Astrocyte (in vitro differentiated cells and primary cell): ENCODE measurements at regions not wholly inside any gene's neighbourhood (a gene's known extent, or its start where the extent isn't known, plus 50 kb on each side); places are given as distances from the start of the nearest gene placed in this dataset.

Experiments used
- DNase-seq: peaks from one replicate; pipeline ENCODE4 v3.0.0-alpha.2; 2010; ENCODE audit warnings: low read depth
- FAIRE-seq: peaks from 2 replicates; lab custom pipeline; 2011; peaks lifted over from hg19 to GRCh38; lab: Jason Lieb, UNC
- H2AFZ ChIP-seq: 2 replicates; pipeline ENCODE4 v1.6.0; 2012; ENCODE audit warnings: low read depth, low read length, inconsistent platforms
- H3K27ac ChIP-seq: 2 replicates; pipeline ENCODE4 v1.5.1; 2011; ENCODE audit warnings: low read depth, low read length, inconsistent platforms
- H3K27me3 ChIP-seq: 2 replicates; pipeline ENCODE4 v1.6.0; 2011; ENCODE audit warnings: low read length, inconsistent platforms; ENCODE audit not compliant: insufficient read depth
- H3K36me3 ChIP-seq: 2 replicates; pipeline ENCODE4 v1.5.1; 2011; ENCODE audit warnings: low read length, inconsistent platforms; ENCODE audit not compliant: insufficient read depth
- H3K4me1 ChIP-seq: 2 replicates; pipeline ENCODE4 v1.5.1; 2011; ENCODE audit warnings: low read length, inconsistent platforms; ENCODE audit not compliant: insufficient read depth
- H3K4me2 ChIP-seq: 2 replicates; pipeline ENCODE4 v1.6.0; 2012; ENCODE audit warnings: low read length, inconsistent platforms
- H3K4me3 ChIP-seq: 2 replicates; pipeline ENCODE4 v1.5.1; 2011; ENCODE audit warnings: low read depth, mild to moderate bottlenecking, low read length, inconsistent platforms; ENCODE audit not compliant: insufficient read depth
- H3K79me2 ChIP-seq: 2 replicates; pipeline ENCODE4 v1.6.0; 2012; ENCODE audit warnings: mild to moderate bottlenecking, low read length, inconsistent platforms; ENCODE audit not compliant: insufficient read depth
- H3K9ac ChIP-seq: 2 replicates; pipeline ENCODE4 v1.6.0; 2012; ENCODE audit warnings: mild to moderate bottlenecking, low read length, inconsistent platforms
- H3K9me3 ChIP-seq: 2 replicates; pipeline ENCODE4 v1.5.1; 2012; ENCODE audit warnings: low read depth, mild to moderate bottlenecking, low read length, inconsistent platforms; ENCODE audit not compliant: insufficient read depth
- H4K20me1 ChIP-seq: 2 replicates; pipeline ENCODE4 v1.6.0; 2012; ENCODE audit warnings: low read length, inconsistent platforms; ENCODE audit not compliant: insufficient read depth
- H3K27ac Mint-ChIP-seq: one replicate; pipeline ENCODE4 v1.8.0; 2021; ENCODE audit warnings: mild to moderate bottlenecking, mixed read lengths; ENCODE audit not compliant: unreplicated experiment
- H3K27me3 Mint-ChIP-seq: one replicate; pipeline ENCODE4 v1.8.0; 2021; ENCODE audit warnings: low read depth, mixed read lengths; ENCODE audit not compliant: unreplicated experiment
- H3K36me3 Mint-ChIP-seq: one replicate; pipeline ENCODE4 v1.8.0; 2021; ENCODE audit warnings: low read depth, mixed read lengths; ENCODE audit not compliant: unreplicated experiment
- H3K4me1 Mint-ChIP-seq: one replicate; pipeline ENCODE4 v1.8.0; 2021; ENCODE audit warnings: low read depth, mixed read lengths; ENCODE audit not compliant: unreplicated experiment
- H3K4me3 Mint-ChIP-seq: one replicate; pipeline ENCODE4 v1.8.0; 2021; ENCODE audit warnings: mild to moderate bottlenecking, moderate library complexity, mixed read lengths; ENCODE audit not compliant: unreplicated experiment
- H3K9me3 Mint-ChIP-seq: one replicate; pipeline ENCODE4 v1.8.0; 2021; ENCODE audit warnings: mild to moderate bottlenecking, mixed read lengths; ENCODE audit not compliant: unreplicated experiment
- EZH2 ChIP-seq: IDR thresholded peaks from 2 replicates; pipeline ENCODE4 v1.6.1; 2012; ENCODE audit warnings: mild to moderate bottlenecking, low read length, inconsistent platforms; ENCODE audit not compliant: insufficient read depth
- TF ChIP-seq, protein P1 (sequence below): IDR thresholded peaks from 2 replicates; pipeline ENCODE4 v1.5.1; 2011; ENCODE audit warnings: low read depth, mild to moderate bottlenecking, inconsistent platforms, low read length, moderate library complexity; ENCODE audit not compliant: insufficient read depth

DNA sequence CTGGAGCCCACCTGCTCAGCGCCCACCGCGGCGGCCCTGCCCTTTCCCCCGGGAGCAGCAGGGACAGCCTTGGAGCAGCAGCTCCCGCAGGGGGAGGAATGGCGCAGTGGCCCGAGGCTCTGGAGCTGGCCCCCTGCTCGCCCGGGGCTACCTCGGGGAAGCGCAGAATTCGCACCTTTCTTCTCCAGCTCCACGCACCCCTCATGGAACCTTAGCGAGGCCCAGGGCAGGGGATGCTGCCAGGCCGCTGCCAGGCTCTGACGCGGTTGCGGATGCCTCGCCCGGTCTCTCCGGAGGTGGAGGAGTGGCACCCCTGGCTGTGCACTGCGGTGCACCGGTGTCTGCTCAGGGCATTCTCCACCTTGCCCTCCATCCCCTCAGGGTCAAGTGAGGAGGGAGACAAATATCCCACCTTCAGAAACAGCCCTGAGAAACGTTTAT, 84.9 kb upstream of the MKI67 start:
- H3K4me1 ChIP-seq: no peaks in the 10 kb centered on the region
- Mint-ChIP-seq H3K36me3 (no peaks in the 10 kb centered on the region), H3K4me3 (no peak overlapping the region), H3K4me1 (no peaks in the 10 kb centered on the region), H3K27me3 (peaks cover 29% of the 10 kb centered on the region), H3K9me3 (no peaks in the 10 kb centered on the region), H3K27ac (no peak overlapping the region)
- FAIRE-seq (no peak), DNase-seq (no peak)
- no peak overlapping the region for H3K4me3 ChIP-seq
- no peak overlapping the region for H3K9ac ChIP-seq
- H3K36me3 ChIP-seq: no peaks in the 10 kb centered on the region
- H3K4me2 ChIP-seq: no peak overlapping the region
- no peaks in the 10 kb centered on the region for H4K20me1 ChIP-seq
- TF ChIP-seq EZH2: no peak
- TF ChIP-seq, protein P1, sequence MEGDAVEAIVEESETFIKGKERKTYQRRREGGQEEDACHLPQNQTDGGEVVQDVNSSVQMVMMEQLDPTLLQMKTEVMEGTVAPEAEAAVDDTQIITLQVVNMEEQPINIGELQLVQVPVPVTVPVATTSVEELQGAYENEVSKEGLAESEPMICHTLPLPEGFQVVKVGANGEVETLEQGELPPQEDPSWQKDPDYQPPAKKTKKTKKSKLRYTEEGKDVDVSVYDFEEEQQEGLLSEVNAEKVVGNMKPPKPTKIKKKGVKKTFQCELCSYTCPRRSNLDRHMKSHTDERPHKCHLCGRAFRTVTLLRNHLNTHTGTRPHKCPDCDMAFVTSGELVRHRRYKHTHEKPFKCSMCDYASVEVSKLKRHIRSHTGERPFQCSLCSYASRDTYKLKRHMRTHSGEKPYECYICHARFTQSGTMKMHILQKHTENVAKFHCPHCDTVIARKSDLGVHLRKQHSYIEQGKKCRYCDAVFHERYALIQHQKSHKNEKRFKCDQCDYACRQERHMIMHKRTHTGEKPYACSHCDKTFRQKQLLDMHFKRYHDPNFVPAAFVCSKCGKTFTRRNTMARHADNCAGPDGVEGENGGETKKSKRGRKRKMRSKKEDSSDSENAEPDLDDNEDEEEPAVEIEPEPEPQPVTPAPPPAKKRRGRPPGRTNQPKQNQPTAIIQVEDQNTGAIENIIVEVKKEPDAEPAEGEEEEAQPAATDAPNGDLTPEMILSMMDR: no peak
- no peaks in the 10 kb centered on the region for H3K79me2 ChIP-seq
- no peaks in the 10 kb centered on the region for H3K27me3 ChIP-seq
- H3K9me3 ChIP-seq: no peaks in the 10 kb centered on the region
- H2AFZ ChIP-seq: peak overlapping the region; percentile 18
- H3K27ac ChIP-seq: no peak overlapping the region

DNA sequence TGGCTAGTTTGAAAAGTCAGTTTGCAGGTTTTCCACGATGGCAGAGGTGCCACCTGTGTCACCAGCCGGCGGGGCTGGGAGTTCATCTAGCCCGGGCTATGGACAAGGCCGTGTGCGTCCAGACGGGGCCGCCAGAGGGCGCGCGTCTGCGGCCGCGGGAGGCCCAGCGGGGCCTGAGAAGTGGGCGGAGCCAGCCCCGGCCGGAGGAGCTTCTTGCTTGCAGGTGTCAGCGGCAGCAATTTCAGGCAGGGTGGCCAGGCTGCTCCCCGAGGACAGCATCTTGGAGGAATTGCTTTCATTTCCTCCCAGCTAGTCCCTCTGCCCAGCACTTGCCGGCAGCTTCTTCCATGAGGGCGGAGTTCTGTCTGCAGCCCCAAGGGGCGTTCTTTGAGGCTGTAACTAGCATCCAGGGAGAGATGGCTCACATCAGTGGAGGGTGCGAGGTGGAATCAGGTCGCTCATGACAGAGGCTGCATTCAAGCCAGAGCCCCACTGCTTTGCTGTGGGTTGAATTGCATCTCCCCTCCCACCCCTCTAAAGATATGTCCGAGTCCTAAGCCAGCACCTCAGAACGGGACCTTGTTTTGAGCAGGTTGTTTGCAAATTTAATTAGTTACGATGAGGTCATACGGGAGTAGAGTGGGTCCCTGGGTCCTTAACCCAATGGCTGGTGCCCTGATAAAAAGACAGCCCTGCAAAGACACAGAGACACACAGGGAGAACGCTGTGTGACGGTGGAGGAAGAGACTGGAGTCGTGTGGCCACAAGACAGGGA, 85.9 kb upstream of the MKI67 start:
- H3K4me1 ChIP-seq: no peaks in the 10 kb centered on the region
- H3K9ac ChIP-seq: no peak overlapping the region
- H3K4me1 Mint-ChIP-seq: no peaks in the 10 kb centered on the region
- no peaks in the 10 kb centered on the region for H4K20me1 ChIP-seq
- H3K4me3 ChIP-seq: no peak overlapping the region
- no peaks in the 10 kb centered on the region for H3K36me3 ChIP-seq
- peak; percentile 10 for DNase-seq
- peak overlapping the region; percentile 62 for H3K4me2 ChIP-seq
- no peaks in the 10 kb centered on the region for H3K9me3 Mint-ChIP-seq
- no peaks in the 10 kb centered on the region for H3K36me3 Mint-ChIP-seq
- H3K27me3 Mint-ChIP-seq: peaks cover 23% of the 10 kb centered on the region
- H3K4me3 Mint-ChIP-seq: peak overlapping the region; percentile 78
- peak overlapping the region; percentile 26 for H2AFZ ChIP-seq
- no peaks in the 10 kb centered on the region for H3K9me3 ChIP-seq
- no peak for FAIRE-seq
- H3K79me2 ChIP-seq: no peaks in the 10 kb centered on the region
- no peak overlapping the region for H3K27ac ChIP-seq
- no peak overlapping the region for H3K27ac Mint-ChIP-seq
- TF ChIP-seq, protein P1: peak; percentile 63
- no peak for TF ChIP-seq EZH2
- no peaks in the 10 kb centered on the region for H3K27me3 ChIP-seq

DNA sequence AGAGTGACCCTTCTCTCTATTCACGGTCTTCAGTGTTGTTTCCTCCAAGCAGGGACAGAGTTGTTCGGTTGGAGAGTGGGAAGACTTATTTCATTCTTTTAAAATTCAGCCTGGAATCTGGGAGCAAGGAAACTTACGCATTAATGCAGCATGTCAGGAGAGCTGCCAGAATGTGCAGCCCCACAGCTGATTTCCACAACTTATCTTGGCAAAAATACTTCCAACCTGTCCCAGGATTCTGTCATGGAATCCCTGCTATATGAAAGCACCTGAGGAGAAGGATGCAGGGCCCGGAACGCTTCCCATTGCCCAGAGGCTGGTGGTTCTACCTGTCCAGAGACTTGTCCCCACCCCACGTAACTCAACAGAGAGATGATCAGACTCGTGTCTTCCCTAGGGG, 86.9 kb upstream of the MKI67 start:
- DNase-seq (no peak), FAIRE-seq (no peak)
- Mint-ChIP-seq H3K27me3 (peaks cover 24% of the 10 kb centered on the region), H3K4me1 (no peaks in the 10 kb centered on the region), H3K27ac (no peak overlapping the region), H3K36me3 (no peaks in the 10 kb centered on the region), H3K9me3 (no peaks in the 10 kb centered on the region), H3K4me3 (no peak overlapping the region)
- Histone ChIP-seq H3K27me3 (no peaks in the 10 kb centered on the region), H3K9ac (no peak overlapping the region), H3K79me2 (no peaks in the 10 kb centered on the region), H3K4me3 (no peak overlapping the region), H3K4me1 (no peaks in the 10 kb centered on the region), H3K36me3 (no peaks in the 10 kb centered on the region), H3K4me2 (no peak overlapping the region), H3K9me3 (no peaks in the 10 kb centered on the region), H3K27ac (no peak overlapping the region), H2AFZ (no peak overlapping the region), H4K20me1 (no peaks in the 10 kb centered on the region)
- TF ChIP-seq, protein P1: no peak
